Small intestine (tissue), 7 donors: ENCODE measurements at regions not wholly inside any gene's neighbourhood (a gene's known extent, or its start where the extent isn't known, plus 50 kb on each side); places are given as distances from the start of the nearest gene placed in this dataset.

Experiments used
- DNase-seq, 2 donors: peaks; one replicate each; pipeline versions ENCODE4 v3.0.0 to v3.0.0-alpha.2; 2013
- FAIRE-seq: peaks from 2 replicates; lab custom pipeline; 2012; peaks lifted over from hg19 to GRCh38; lab: Jason Lieb, UNC
- H3K27ac ChIP-seq, 3 donors: one replicate each; pipeline ENCODE4 v1.5.1; 2013; ENCODE audit warnings: low read length in 2 of 3, mild to moderate bottlenecking in 2 of 3, control low read depth in 1 of 3, inconsistent platforms in 1 of 3, low read depth in 1 of 3, moderate library complexity in 1 of 3
- H3K27me3 ChIP-seq, 3 donors: one replicate each; pipeline ENCODE4 v1.6.1; 2013; ENCODE audit warnings: low read length in 3 of 3, inconsistent platforms in 1 of 3; ENCODE audit not compliant: control insufficient read depth in 3 of 3, insufficient read depth in 3 of 3
- H3K36me3 ChIP-seq, 3 donors: one replicate each; pipeline ENCODE4 v1.6.1; 2013; ENCODE audit warnings: low read length in 3 of 3, inconsistent platforms in 1 of 3, low read depth in 1 of 3, mild to moderate bottlenecking in 1 of 3, moderate library complexity in 1 of 3; ENCODE audit not compliant: control insufficient read depth in 3 of 3, insufficient read depth in 2 of 3
- H3K4me1 ChIP-seq, 3 donors: one replicate each; pipeline ENCODE4 v1.6.1; 2013; ENCODE audit warnings: low read length in 2 of 3, inconsistent platforms in 1 of 3, low read depth in 1 of 3, mild to moderate bottlenecking in 1 of 3, moderate library complexity in 1 of 3; ENCODE audit not compliant: control insufficient read depth in 3 of 3, insufficient read depth in 2 of 3
- H3K4me3 ChIP-seq, 3 donors: one replicate each; pipeline ENCODE4 v1.5.1; 2013; ENCODE audit warnings: low read length in 3 of 3, control low read depth in 1 of 3, inconsistent platforms in 1 of 3, low read depth in 1 of 3, mild to moderate bottlenecking in 1 of 3, moderate library complexity in 1 of 3
- H3K9me3 ChIP-seq, 2 donors: one replicate each; pipeline ENCODE4 v1.6.1; 2013; ENCODE audit warnings: low read depth in 1 of 2, low read length in 1 of 2; ENCODE audit not compliant: control insufficient read depth in 2 of 2, insufficient read depth in 1 of 2
- WGBS, 3 donors: extraction: QIAGEN DNeasy Blood & Tissue Kit; methylation state at CpG; one replicate each; pipeline ENCODE4 v1.1.7; 2013; 5-methylcytosine and 5-hydroxymethylcytosine counted together
- donor health status: healthy with polysubstance abuse.
- donor health status: control.
- donor health status: control.
- donor health status: Bipolar disorder and iron deficiency.
- donor health status: healthy.

DNA sequence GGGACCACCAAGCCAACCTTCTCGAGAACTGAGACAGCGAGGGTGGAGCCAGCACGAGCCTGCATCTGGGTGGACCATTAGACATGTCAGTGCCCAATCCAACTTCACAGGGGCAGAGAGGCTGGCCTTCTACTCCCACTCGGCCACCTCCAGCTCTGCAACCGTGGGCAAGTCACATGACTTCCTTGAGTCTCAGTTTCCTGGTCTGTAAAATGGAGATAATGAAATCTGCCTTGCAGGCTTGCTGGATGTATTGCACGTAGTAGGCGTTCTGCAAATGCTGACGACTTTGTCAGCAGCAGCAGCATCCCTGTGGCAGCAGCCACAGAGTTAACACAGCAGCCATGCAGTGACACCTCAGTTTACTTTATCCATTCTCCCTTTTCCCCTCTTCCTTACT, 208.9 kb downstream of the GLI2 start:
- FAIRE-seq (no peak), DNase-seq (no peak)
- Histone ChIP-seq H3K36me3 (peaks cover 0 to 3% (median 0%) of the 10 kb centered on the region in 3 donors), H3K4me3 (no peak overlapping the region), H3K4me1 (no peaks in the 10 kb centered on the region), H3K27me3 (peaks cover 0 to 16% (median 0%) of the 10 kb centered on the region in 3 donors), H3K9me3 (no peaks in the 10 kb centered on the region), H3K27ac (no peak overlapping the region)
- 76 to 84% (median 84%) methylated on average over 8 of the region's 8 CpGs for WGBS, 3 donors

DNA sequence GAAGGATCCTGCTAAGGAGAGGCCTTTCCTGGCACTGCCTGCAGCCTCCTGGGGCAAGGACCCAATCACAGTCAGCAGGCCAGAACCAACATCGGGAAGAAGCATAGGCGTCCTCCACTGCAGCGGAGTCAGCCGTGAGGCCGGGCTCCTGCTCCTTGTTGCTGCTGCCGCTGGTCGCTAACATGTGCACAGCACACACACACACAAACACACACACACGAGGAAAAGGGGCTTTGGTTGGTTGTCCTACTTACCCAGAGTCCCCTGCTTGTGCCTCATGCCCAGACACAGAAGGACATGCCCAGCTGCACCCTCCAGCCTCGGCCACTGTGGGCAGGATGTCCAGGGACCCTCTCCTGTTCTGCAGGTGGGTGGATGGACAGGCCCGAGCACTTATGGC, 209.4 kb downstream of the GLI2 start:
- 69 to 77% (median 77%) methylated on average over 10 of the region's 10 CpGs for WGBS, 3 donors
- DNase-seq (no peak), FAIRE-seq (no peak)
- H3K27me3 ChIP-seq: peaks cover 0 to 17% (median 0%) of the 10 kb centered on the region in 3 donors
- H3K4me1 ChIP-seq: no peaks in the 10 kb centered on the region
- no peak overlapping the region for H3K27ac ChIP-seq
- no peak overlapping the region for H3K4me3 ChIP-seq
- H3K9me3 ChIP-seq: no peaks in the 10 kb centered on the region
- peaks cover 0 to 3% (median 0%) of the 10 kb centered on the region in 3 donors for H3K36me3 ChIP-seq

DNA sequence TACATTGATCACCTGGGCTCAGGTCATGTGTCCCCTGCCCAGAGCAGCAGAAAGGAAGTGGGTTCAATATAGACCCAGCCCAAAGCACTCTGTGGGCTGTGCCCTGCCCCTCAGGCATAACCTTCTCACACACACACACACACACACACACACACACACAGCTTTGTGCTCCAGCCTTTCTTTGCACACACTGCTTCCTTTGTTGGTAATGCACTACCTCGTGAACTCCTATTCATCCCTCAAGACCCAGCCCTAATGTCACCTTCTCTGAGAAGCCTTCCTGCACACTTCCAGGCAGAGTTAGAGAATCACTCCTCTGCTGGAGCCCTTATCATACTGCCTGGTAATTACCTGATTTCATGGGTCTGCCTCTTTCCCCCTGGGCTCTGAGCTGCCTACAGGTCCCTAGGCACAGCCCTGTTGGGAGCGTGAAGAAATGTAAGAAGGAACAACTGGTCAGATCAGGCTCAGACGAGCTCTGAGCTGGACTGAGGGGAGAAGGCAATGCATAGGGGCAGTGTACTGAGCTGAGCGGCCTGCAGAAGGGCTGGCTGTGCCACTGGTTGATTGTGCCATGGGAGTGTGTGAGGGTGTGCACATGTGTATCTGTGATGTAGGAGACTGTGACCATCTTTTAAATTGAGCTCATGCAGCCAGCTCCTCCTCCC, 210.3 kb downstream of the GLI2 start:
- FAIRE-seq: no peak
- DNase-seq: no peak
- WGBS, 3 donors: 84 to 88% (median 84%) methylated on average over 4 of the region's 4 CpGs

DNA sequence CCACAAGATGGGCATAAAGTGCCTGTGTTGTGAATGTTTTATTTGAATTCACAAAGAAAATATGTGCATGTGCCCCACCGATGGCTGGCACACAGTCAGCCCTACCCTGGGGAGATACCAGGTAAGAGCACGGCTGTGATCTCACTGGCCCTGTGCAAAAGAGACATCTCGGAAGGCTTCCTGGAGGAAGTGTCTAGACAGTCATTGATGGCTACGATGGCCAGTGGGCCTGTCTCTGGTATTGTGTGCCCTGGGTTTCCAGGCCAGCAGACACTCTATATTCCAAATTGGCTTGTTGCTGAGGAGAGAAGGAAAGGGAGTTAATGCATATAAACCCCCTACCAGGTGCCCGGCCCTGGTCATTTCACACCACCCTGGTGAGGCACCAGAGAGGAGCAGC, 211.7 kb downstream of the GLI2 start:
- Histone ChIP-seq H3K4me1 (no peaks in the 10 kb centered on the region), H3K9me3 (no peaks in the 10 kb centered on the region), H3K27me3 (peaks cover 0 to 11% (median 0%) of the 10 kb centered on the region in 3 donors), H3K36me3 (peaks cover 0 to 3% (median 0%) of the 10 kb centered on the region in 3 donors), H3K27ac (no peak overlapping the region), H3K4me3 (no peak overlapping the region)
- 90 to 92% (median 91%) methylated on average over 5 of the region's 5 CpGs for WGBS, 3 donors
- DNase-seq (no peak), FAIRE-seq (no peak)

More for the DNA sequence above, 210.3 kb downstream of the GLI2 start:
- H3K36me3 ChIP-seq: peaks cover 0 to 3% (median 0%) of the 10 kb centered on the region in 3 donors
- no peaks in the 10 kb centered on the region for H3K4me1 ChIP-seq
- H3K4me3 ChIP-seq: no peak overlapping the region
- peaks cover 0 to 17% (median 0%) of the 10 kb centered on the region in 3 donors for H3K27me3 ChIP-seq
- no peak overlapping the region for H3K27ac ChIP-seq
- H3K9me3 ChIP-seq: no peaks in the 10 kb centered on the region

DNA sequence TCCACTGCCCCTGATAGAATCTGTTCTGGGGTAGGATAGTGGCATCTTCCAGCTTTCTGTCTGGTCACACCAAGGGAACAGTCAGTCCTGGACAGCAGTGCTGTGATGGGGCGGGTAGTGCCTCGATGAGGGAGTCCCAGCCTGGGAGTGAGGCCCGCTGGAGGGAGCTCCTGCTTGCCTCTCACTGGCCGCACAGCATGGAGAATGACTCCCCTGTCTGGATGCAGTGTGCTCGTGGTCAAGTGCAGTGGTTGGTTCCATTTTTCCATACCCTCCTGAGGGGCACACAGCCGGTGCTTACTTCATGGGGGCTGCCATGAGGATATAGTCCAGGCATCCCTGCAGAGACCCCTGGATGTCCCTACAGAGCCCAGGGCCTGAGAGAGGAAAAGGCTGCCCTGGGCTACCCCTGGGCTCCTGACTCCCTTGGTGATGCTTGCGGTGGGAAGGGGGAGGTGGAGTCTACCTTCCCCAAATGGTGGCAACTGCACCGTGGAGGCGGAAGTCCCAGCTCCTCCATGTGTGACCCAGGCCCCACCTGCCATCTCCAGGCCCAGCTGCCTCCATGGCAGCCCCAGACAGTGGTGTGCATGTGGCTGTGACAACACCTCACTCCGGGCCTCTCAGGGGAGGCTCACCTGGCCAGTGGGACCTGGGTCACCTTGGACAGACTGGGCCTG, 212.5 kb downstream of the GLI2 start:
- H3K4me3 ChIP-seq: no peak overlapping the region
- no peaks in the 10 kb centered on the region for H3K9me3 ChIP-seq
- H3K27me3 ChIP-seq: peaks cover 0 to 16% (median 0%) of the 10 kb centered on the region in 3 donors
- H3K36me3 ChIP-seq: peaks cover 0 to under 1% (median 0%) of the 10 kb centered on the region in 3 donors
- no peaks in the 10 kb centered on the region for H3K4me1 ChIP-seq
- DNase-seq (no peak), FAIRE-seq (no peak)
- 80 to 88% (median 87%) methylated on average over 9 to 10 of the region's 10 CpGs for WGBS, 3 donors
- no peak overlapping the region for H3K27ac ChIP-seq

DNA sequence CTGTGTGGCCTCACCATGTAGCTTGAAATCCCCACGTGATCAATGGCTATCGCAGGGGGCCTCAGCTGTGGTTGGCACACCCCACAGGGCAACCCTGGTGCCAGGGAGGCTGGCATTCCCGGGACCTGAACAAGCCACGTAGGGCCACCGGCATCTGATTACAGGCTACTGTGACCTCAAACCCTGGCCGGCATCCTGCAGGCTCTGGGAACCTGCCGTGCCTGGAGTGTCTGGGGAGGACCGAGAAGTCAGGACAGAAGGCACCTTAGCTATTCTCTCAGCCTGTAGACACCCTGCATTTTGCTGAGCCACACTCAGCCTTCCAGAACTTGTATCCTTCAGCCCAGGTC, 213.0 kb downstream of the GLI2 start:
- H3K36me3 ChIP-seq: no peaks in the 10 kb centered on the region
- H3K4me3 ChIP-seq: no peak overlapping the region
- FAIRE-seq (no peak), DNase-seq (no peak)
- H3K27me3 ChIP-seq: peaks cover 0 to 16% (median 0%) of the 10 kb centered on the region in 3 donors
- H3K4me1 ChIP-seq: no peaks in the 10 kb centered on the region
- no peak overlapping the region for H3K27ac ChIP-seq
- WGBS, 3 donors: 77 to 88% (median 87%) methylated on average over 8 of the region's 8 CpGs
- H3K9me3 ChIP-seq: no peaks in the 10 kb centered on the region

DNA sequence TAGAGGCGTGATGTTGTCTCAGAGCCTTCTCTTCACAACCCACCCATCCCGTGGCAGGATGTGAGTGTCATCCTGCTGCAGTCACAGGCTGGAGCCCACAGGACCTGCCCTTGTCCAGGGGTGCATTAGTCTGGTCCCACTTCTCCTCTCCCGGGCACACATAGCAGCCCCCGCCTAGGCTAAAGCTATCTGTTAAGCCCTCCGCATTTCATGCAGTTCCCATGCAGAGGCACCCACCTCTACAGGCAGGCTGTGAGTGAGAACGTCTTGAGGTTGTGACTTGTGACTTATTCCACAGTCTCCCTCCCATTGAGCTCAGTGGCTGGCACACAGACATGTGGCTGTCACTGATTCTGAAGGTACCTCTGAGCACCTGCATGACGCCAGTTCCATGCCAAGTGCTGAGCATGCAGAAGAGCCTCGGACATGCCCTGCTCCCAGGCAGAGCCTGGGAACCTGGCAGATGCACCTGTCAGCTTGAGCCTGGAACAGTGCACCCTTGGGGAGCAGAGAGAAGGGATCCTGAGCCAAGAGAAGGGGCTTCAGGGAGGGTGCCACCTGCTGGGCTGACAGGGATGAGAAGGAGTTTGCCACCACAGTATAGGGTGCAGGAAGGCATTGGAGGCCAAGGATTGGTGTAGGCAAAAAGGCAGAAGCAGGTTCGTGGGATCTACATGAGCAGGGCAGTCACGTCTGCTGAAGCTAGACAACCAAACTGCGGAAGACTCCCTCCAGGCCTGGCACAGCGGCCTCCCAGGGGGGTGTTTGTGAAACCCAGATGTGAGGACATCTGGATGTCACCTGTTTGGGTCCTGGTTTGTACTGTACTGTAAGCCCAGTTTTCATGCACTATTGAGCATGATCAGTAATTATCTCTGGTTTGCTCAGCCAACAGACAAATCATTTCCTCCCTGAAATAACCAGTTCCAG, 213.6 kb downstream of the GLI2 start:
- 58 to 80% (median 63%) methylated on average over 12 of the region's 12 CpGs for WGBS, 3 donors
- no peak for FAIRE-seq

DNA sequence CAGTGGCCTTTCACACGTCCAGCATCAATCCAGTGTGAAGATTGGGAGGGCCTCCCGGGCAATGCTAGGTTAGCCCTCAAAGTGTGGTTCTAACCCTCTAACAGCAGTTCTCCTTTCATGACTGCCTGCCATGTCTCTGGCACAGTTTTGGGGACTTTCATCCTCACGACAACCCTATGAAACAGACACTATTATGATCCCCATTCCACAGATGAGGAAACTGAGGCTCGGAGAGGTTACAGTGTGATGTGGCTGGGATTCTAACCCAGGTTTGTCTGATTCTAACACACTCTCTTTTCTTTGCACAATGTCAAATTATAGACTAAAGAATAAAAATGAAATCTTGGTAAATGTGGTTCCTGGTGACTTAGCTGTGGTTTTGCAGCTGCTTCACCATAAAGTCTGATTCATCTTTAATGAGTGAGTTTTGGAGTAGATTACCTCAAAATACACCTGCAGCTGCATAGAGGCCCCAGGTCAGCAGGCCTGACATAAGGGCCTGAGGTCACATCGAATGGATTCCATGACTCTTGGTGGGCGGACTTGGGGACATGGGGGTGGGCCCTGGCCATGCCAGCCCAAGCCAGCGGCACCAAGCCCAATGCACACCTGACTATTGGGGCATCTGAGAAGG, 214.4 kb downstream of the GLI2 start:
- no peak overlapping the region for H3K4me3 ChIP-seq
- no peaks in the 10 kb centered on the region for H3K4me1 ChIP-seq
- H3K27me3 ChIP-seq: peaks cover 0 to 18% (median 0%) of the 10 kb centered on the region in 3 donors
- H3K36me3 ChIP-seq: no peaks in the 10 kb centered on the region
- WGBS, 3 donors: 66 to 84% (median 79%) methylated on average over 7 of the region's 7 CpGs
- no peak overlapping the region for H3K27ac ChIP-seq
- no peak for FAIRE-seq
- no peaks in the 10 kb centered on the region for H3K9me3 ChIP-seq
- DNase-seq: no peak

More for the DNA sequence above, 213.6 kb downstream of the GLI2 start:
- DNase-seq: peak; percentile 16 to 17
- Histone ChIP-seq H3K9me3 (no peaks in the 10 kb centered on the region), H3K27me3 (peaks cover 0 to 16% (median 0%) of the 10 kb centered on the region in 3 donors), H3K4me3 (no peak overlapping the region), H3K27ac (no peak overlapping the region), H3K36me3 (no peaks in the 10 kb centered on the region), H3K4me1 (no peaks in the 10 kb centered on the region)
